Tibial nerve (tissue), 4 donors: ENCODE measurements at regions not wholly inside any gene's neighbourhood (a gene's known extent, or its start where the extent isn't known, plus 50 kb on each side); places are given as distances from the start of the nearest gene placed in this dataset.

Experiments
- DNase-seq, 2 donors: peaks; one replicate each; pipeline ENCODE4 v3.0.0-alpha.2; 2019; ENCODE audit warnings: low spot score in 2 of 2
- H3K27ac ChIP-seq, 4 donors: fragments of 200-600 bp; sonication (generic) in 3 of 4; one replicate each; pipeline ENCODE4 v1.5.1; 2017 to 2019; ENCODE audit warnings: mild to moderate bottlenecking in 1 of 4
- H3K27me3 ChIP-seq, 2 donors: fragments of 200-600 bp; sonication (generic) in 1 of 2; one replicate each; pipeline versions ENCODE4 v1.5.1 to v1.6.0; 2017 to 2019
- H3K36me3 ChIP-seq, 3 donors: fragments of 200-600 bp; sonication (generic); one replicate each; pipeline ENCODE4 v1.5.1; 2018 to 2019
- H3K4me1 ChIP-seq, 4 donors: fragments of 200-600 bp; sonication (generic) in 3 of 4; one replicate each; pipeline ENCODE4 v1.5.1; 2017 to 2019
- H3K4me3 ChIP-seq, 4 donors: fragments of 200-600 bp; sonication (generic) in 3 of 4; one replicate each; pipeline ENCODE4 v1.5.1; 2017 to 2019; ENCODE audit warnings: mild to moderate bottlenecking in 1 of 4, moderate library complexity in 1 of 4
- H3K9me3 ChIP-seq, 4 donors: fragments of 200-600 bp; sonication (generic) in 3 of 4; one replicate each; pipeline ENCODE4 v1.5.1; 2017 to 2019
- CTCF ChIP-seq, 5 experiments: fragments of 200-600 bp in 3 of 5; fragments of 450-650 bp in 2 of 5; sonication (generic) in 3 of 5; IDR thresholded peaks; one replicate each; pipeline ENCODE4 v1.5.1; 2016 to 2019; ENCODE audit warnings: antibody characterized with exemption in 5 of 5, mild to moderate bottlenecking in 3 of 5, moderate library complexity in 2 of 5
- EP300 ChIP-seq, 2 donors: sonication (generic); formaldehyde crosslinking; IDR thresholded peaks; one replicate each; pipeline ENCODE4 v1.6.1; 2017; ENCODE audit warnings: antibody characterized with exemption in 2 of 2, mild to moderate bottlenecking in 1 of 2
- POLR2A ChIP-seq, 2 donors: fragments of 450-650 bp; IDR thresholded peaks; one replicate each; pipeline ENCODE4 v1.6.1; 2017; ENCODE audit warnings: antibody characterized with exemption in 2 of 2, mild to moderate bottlenecking in 2 of 2, moderate library complexity in 2 of 2
- WGBS, 2 donors: methylation state at CpG; one replicate each; pipeline ENCODE4 v1.1.5; 2018; 5-methylcytosine and 5-hydroxymethylcytosine counted together

GRCh38 chr16:35173295-35173694, 1713.9 kb downstream of the TP53TG3F start:
- Histone ChIP-seq H3K4me3 (no peak overlapping the region), H3K4me1 (no peaks in the 10 kb centered on the region), H3K27ac (no peak overlapping the region), H3K9me3 (peaks cover 0 to 25% (median 0%) of the 10 kb centered on the region in 4 donors), H3K27me3 (no peaks in the 10 kb centered on the region), H3K36me3 (no peaks in the 10 kb centered on the region)
- DNase-seq, result no peak
- WGBS, 2 donors, result 90 to 96% methylated on average over 8 to 28 of the region's 29 CpGs
- TF ChIP-seq POLR2A (IDR thresholded peaks at IDR 0.05) (no peak), CTCF (IDR thresholded peaks at IDR 0.05) (no peak), EP300 (IDR thresholded peaks at IDR 0.05) (no peak)

- Histone ChIP-seq H3K27me3 (no peaks in the 10 kb centered on the region), H3K9me3 (peaks cover 0 to 20% (median 0%) of the 10 kb centered on the region in 4 donors), H3K36me3 (no peaks in the 10 kb centered on the region), H3K4me1 (no peaks in the 10 kb centered on the region), H3K4me3 (no peak overlapping the region), H3K27ac (no peak overlapping the region)
- DNase-seq, result no peak
- 80 to 87% methylated on average over 3 to 4 of the region's 4 CpGs for WGBS, 2 donors
- TF ChIP-seq CTCF (IDR thresholded peaks at IDR 0.05), result no peak
Measured at GRCh38 chr16:35174016-35174415, 1714.6 kb downstream of the TP53TG3F start.

- no peaks in the 10 kb centered on the region for H3K4me1 ChIP-seq
- H3K36me3 ChIP-seq, result no peaks in the 10 kb centered on the region
- H3K9me3 ChIP-seq, result peaks cover 0 to 14% (median 0%) of the 10 kb centered on the region in 4 donors
- H3K27ac ChIP-seq, result no peak overlapping the region
- no peak overlapping the region for H3K4me3 ChIP-seq
- no peak for TF ChIP-seq CTCF (IDR thresholded peaks at IDR 0.05)
- no peak for TF ChIP-seq EP300 (IDR thresholded peaks at IDR 0.05)
- no peak for TF ChIP-seq POLR2A (IDR thresholded peaks at IDR 0.05)
- no peaks in the 10 kb centered on the region for H3K27me3 ChIP-seq
- no peak for DNase-seq
- WGBS, 2 donors, result 80 to 85% methylated on average over 2 to 3 of the region's 5 CpGs
Measured at GRCh38 chr16:35176449-35176848, 1717.0 kb downstream of the TP53TG3F start.

- DNase-seq, result no peak
- peaks cover 0 to 21% (median 0%) of the 10 kb centered on the region in 4 donors for H3K9me3 ChIP-seq
- no peak overlapping the region for H3K4me3 ChIP-seq
- 66 to 79% methylated on average over 2 of the region's 2 CpGs for WGBS, 2 donors
- no peaks in the 10 kb centered on the region for H3K27me3 ChIP-seq
- H3K27ac ChIP-seq, result no peak overlapping the region
- no peaks in the 10 kb centered on the region for H3K4me1 ChIP-seq
- TF ChIP-seq EP300 (IDR thresholded peaks at IDR 0.05) (no peak), POLR2A (IDR thresholded peaks at IDR 0.05) (no peak), CTCF (IDR thresholded peaks at IDR 0.05) (no peak)
- no peaks in the 10 kb centered on the region for H3K36me3 ChIP-seq
Measured at GRCh38 chr16:35177851-35178250, 1718.4 kb downstream of the TP53TG3F start.

- Histone ChIP-seq H3K36me3 (no peaks in the 10 kb centered on the region), H3K27ac (no peak overlapping the region), H3K27me3 (no peaks in the 10 kb centered on the region), H3K9me3 (peaks cover 0 to 23% (median 0%) of the 10 kb centered on the region in 4 donors), H3K4me1 (no peaks in the 10 kb centered on the region), H3K4me3 (no peak overlapping the region)
- no peak for DNase-seq
- no peak for TF ChIP-seq POLR2A (IDR thresholded peaks at IDR 0.05)
- TF ChIP-seq CTCF (IDR thresholded peaks at IDR 0.05), result no peak
- no peak for TF ChIP-seq EP300 (IDR thresholded peaks at IDR 0.05)
- WGBS, 2 donors, result 75 to 91% methylated on average over 2 of the region's 2 CpGs
Measured at GRCh38 chr16:35180970-35181369, 1721.6 kb downstream of the TP53TG3F start.
